ENCODE measurements at regions not wholly inside any gene's neighbourhood (a gene's known extent, or its start where the extent isn't known, plus 50 kb on each side); places are given as distances from the start of the nearest gene placed in this dataset.
"Not testable (repeated sequence)": the region's sequence is repeated elsewhere in the genome, so short reads cannot be mapped to it uniquely, and the experiment has no call there.

DNA sequence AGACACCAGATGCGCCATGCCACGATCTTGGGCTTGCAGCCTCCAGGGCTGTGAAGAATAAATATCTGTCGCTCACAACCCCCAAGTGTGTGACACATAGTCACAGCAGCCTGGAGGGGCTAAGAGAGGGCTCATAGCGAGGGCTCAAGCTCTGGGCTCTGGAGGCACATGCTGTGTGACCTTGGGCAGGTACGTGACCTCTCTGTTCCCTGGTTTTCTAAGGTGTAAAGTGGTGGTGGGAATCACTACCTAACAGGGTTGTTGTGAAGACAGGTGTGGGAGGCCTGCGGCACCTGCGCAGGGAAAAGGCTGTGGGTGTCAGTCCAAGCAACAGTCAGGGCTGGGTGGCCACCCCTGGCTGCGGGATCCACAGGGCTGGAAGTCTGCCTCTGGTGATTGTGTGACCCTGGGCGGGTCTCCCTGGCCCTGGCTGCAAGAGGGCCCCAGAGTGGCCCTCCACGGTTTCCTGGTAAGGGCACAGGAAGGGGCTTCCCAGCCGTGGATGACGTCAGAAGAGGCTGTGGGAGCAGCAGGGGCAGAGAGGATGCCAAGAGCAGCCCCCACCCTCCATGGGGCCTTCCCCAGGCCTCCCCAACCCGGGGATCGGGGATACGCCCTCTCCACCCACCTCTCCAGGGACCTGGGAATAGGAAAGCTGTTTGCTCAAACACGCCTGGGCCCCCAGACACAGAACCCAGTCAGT is 218.8 kb upstream of the SGCG start:
- DNase-seq: no peak

DNA sequence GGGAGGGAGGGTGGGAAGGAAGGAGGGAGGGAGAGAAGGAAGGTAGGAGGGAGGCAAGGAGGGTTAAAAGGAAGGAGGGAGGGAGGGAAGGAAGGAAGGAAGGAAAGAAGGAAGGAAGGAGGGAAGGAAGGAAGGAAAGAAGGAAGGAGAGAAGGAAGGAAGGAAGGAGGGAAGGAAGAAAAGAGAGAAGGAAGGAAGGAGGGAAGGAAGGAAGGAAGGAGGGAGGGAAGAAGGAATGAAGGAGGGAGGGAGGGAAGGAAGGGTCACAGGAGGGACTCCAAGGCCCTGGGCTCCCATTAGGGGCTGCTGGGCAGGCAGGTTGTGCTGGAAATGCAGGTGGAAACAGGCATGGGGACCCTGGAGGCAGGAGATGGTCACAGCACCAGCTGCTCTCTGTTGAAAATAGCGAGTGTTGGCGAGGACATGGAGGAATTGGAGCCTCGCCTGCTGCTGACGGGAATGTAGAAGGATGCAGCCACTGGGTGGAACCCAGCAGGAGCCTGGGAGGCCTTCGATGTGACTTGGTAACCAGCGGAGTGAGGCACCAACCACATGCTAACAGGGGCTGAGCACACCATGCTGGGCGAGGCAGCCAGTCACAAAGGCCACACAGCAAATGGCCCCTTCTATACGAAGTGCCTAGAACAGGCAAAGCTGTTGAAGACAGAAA is 217.3 kb upstream of the SGCG start:
- DNase-seq: not testable (repeated sequence)

DNA sequence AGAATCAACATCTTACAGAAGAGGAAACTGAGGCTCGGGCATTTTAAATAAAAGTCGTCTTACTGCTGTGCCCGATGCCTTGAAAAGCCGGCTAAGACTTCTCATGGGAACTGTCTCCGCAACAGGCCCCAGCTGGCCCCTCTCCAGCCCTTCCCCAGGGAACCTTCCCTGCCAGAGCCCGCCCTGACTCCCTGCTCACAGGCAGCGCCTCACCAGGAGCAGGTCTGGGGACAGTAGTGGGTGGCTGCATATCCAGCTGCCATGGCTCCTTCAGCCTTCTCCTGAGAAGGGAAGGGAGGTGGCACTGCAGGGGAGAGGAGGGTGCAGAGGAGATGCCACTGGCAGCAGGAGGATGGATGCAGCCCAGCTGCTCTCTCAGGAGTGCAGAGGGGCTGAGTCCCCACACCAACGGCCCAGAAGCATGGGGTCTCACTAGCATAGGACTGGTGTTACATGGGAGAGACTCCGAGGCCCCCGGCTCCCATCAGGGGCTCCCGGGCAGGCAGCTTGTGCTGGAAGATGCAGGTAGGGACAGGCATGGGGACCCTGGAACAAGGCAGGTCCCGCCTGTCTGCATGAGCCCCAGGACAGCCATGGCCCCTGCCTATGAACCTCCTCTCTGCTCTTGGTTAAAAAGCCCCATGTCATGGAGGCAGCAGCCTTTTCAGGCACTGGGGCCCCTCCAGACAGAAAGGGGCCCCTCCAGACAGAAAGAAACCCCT is 216.4 kb upstream of the SGCG start:
- no peak for DNase-seq

DNA sequence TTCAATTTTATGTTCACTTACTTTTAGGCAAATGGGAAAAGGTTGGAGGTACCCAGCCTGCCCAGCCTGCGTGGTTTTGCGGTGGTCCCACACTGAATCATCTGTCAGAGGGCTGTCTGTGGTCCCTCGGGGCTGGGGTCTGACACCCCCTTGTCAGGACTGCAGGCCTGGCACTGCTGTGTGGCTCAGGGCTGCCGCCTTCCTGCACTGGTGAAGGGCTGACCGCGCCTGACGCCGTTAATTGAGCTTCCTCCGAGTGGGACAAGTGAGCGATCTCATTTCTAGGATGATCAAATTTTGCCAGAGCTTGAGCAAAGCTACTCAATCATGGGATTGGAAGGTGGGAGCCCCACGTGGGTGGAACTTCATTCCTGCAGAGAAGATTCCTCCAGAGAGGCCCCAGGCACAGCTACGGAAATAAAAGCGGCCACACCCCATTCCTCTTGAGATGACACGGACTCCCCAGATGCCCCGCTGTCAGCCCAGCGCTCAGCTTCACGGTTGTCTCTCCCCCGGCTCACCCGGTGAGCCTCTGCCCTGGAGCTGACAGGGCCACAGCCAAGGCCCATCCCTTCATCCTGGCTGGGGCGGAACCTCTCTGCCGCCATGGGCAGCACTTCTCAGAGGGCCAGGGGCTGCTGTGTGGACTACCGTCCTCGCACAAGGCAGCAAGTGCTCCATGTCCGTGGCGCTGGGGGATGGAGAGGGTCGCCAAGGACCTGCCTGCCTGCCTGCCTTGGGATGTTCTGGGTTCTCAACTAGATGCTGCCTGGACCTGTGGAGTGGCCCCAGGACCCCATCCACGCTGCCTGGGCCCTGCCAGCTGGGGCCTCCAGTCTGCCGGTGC is 215.5 kb upstream of the SGCG start:
- DNase-seq: peak; percentile 2

DNA sequence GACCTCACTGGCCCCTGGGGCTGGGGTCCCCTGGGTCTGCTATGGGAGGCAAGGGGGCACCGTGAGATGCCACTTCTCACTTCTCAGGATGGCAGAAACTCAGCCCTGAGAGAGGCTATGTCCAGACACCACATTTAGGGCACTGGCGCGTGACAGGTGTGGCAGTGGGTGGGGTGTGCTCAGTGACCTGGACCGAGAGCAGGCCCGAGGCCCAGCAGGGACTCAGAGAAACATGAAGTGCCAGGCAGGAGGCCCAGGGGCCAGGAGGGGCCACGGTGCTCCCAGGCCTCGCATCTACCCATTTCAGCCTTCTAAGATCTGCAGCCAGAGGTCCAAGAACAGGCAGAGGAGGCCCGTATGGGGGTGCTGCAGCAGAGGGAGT is 214.9 kb upstream of the SGCG start:
- not testable (repeated sequence) for DNase-seq

DNA sequence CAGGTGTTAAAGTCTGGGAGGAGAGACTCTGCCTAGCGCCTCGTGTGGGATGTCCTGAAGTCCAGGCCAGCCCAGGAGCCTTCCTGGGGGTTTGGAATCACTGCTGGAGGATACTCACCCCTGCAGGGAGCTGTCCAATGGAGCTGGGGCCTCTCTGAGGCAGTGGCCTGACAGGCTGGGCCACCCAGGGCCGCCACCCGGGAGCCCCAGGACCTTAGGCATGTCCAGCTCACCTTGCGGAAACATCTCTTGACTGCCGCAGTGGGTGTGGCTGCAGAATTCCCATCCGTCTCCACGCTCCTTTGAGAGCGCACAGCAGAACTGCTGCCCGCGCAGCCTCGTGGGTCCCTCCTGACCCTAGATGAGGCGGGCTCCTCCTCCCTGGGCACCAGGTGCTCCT is 214.0 kb upstream of the SGCG start:
- DNase-seq: not testable (repeated sequence)

DNA sequence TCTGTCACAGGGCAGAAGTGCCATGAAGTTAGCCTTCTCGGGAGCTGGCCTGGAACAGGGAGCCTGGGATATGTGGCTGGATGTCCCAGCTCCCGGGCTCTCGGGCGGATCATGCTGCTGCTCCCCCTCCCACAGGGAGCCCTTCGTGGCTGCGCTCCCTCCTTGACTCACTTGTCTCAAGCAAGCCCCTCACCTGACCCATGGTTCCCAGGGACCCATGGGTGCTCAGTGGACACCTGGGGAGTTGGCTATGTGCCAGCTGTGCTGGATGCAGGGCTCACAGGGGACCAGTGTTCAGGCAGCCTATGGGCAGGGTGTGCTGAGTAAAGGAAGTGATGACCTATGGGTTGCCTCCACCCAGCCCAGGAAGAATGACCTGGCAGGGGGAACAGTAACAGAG is 213.1 kb upstream of the SGCG start:
- DNase-seq: no peak

DNA sequence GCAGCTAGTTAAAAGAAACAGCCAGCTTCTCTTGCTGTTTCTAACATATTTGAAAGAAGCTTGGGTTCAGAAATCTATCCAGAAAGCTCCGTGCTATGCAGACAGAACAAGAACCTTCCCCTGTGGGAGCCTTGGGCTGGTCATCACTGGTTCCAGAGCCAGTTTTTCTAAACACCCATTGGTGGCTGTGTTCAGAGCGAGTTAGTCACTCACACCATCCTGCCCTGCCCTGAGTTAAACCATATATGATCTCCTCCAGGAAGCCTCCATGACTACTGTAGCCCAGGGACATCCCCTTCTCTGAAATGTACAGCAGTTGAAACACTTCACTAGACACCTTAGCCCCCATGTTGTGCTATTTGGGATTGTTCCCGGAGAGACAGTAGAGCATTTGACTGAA is 200.8 kb upstream of the SGCG start:
- no peak for DNase-seq

DNA sequence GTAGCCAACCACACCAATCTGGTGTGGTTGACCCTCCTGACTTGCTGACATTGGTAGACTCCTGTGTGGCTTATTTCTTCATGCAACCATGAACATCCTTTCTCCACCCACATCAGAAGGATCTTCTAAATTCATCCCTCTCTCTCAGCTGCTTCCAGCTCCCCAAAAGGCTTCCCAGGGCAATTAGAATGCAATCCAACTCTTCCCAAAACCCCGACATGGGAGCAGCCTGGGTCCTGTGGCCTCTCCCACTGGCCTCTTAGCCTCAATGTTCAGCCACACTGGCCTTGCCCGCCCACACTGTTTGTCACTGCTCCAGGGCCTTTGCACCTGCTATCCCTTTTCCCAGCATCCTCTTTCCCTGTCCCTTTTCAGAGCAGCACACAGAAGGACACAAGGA is 199.8 kb upstream of the SGCG start:
- DNase-seq: no peak

DNA sequence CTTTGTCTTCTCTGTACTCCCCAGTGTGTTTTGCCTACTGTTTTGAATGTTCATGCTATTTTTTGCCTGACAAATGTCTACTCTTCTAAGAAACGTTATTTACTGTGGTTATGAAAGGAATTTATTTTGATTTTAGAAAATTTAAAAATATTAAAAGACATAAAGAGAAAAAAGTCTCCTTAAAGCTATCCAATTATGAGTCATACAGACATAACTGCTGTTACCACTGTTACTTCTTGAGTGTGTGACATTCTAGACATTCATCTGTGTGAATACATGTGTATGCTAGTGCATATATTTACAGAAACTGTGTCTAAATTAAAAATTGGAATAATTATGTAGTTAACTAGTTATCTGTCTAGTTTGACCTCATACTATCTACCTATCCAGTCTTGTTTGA is 187.6 kb upstream of the SGCG start:
- no peak for DNase-seq

DNA sequence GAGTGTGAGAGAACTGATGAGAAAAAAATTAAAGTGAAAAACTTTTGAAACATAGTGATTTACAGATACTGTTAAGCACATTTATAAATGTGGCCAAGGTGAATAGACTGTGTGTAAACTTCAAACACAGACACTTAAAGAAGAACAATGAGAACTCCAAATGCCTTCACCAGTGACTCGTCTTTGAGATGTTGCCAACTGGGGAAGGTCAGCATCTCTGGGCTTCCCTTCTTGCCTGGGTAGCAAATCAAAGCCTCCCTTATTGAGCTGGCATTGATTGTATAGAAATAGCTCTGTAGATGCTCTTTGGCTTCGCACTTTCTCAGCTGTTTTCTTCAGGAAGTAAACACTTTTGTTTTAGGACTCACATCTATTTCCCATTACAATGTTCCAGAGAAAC is 177.3 kb upstream of the SGCG start:
- DNase-seq: no peak

DNA sequence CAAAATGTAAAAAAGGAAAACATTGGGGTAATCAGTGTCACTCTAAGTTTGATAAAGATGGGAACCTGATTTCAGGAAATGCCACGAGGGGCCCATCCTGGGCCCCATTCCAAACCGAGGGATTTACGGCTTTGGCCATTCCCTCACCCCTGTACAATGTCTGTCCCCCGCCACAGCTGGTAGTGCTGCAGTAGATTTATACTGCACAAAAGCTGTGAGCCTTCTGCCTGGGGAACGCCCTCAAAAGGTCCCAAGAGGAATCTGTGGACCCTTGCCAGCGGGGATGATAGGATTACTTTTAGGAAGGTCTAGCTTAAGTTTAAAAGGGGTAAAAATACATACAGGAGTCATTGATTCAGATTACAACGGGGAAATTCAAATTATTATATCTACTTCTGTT is 173.4 kb upstream of the SGCG start:
- peak; percentile 36 for DNase-seq

DNA sequence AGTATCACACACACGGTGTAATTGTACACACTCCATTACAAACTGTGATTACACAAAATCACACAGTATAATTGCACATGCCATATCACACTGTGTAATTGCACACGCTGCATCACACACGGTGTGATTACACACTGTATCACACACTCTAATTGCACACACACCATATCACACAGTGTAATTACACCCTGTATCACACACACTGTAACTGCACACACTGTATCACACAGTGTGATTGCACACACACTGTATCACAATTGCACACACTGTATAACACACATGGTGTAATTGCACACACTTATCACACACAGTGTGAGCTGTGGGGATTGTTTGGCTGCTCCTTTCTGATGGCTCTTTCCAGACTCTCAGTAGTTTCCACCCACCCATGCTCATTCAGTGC is 162.6 kb upstream of the SGCG start:
- no peak for DNase-seq

DNA sequence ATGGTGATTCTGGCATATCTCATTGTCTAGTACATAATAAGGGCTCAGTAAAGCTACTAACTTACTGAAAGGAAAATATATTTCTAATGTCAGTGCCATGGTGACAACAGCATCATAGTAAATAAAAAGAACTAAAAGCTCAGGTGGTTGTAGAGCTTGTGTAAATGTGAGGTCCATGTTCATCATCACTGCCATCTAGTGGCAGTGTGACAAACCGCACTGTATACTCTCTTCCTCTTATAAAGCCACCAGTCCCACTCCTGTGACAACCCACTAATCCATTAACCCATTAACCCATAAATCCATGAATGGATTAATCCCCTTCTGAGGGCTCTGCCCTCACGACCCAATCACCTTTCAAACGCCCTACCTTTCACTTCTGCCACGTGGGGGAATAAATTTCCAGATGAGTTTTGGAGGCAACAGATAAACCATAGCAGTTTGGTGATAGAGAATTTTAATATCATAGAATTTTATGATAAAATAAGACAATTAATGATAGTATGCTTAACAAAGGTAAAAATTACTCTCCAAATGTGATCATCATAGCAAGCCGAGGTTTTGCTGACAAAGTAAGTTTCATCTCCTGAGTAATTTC is 160.4 kb upstream of the SGCG start:
- DNase-seq: peak; percentile 48

DNA sequence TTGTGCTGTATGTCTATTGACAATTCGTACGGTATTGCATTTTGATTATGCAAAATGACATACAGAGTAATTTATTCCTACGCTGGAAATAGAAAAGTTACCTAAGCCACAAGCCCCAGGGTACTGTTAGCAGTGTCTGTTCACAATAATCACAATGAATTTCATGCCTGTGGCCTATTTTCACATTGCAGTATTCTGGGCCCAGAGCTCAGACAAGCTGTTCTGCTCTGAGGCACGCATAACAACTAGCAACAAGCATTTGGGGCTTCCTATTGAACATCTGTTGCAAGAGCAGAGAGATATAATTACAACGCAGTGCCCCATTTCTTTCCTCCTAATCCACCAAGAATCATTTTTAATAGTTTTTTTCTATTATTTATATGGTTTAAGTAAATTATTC is 158.9 kb upstream of the SGCG start:
- no peak for DNase-seq

DNA sequence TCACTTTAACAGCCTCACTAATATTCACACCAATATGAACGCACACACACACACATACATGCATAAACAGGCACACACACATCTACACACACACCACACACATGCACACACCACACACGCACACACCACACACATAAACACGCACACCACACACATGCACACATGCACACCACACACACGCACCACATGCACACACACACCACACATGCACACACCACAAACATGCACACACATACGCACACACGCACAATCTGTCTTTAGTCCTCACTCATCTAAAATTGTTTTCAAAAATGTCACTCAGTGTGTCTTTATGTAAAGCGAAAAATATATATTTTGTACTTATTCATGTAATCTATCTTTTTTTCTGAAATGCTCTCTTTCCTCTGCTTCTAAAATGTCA is 158.1 kb upstream of the SGCG start:
- DNase-seq: no peak

DNA sequence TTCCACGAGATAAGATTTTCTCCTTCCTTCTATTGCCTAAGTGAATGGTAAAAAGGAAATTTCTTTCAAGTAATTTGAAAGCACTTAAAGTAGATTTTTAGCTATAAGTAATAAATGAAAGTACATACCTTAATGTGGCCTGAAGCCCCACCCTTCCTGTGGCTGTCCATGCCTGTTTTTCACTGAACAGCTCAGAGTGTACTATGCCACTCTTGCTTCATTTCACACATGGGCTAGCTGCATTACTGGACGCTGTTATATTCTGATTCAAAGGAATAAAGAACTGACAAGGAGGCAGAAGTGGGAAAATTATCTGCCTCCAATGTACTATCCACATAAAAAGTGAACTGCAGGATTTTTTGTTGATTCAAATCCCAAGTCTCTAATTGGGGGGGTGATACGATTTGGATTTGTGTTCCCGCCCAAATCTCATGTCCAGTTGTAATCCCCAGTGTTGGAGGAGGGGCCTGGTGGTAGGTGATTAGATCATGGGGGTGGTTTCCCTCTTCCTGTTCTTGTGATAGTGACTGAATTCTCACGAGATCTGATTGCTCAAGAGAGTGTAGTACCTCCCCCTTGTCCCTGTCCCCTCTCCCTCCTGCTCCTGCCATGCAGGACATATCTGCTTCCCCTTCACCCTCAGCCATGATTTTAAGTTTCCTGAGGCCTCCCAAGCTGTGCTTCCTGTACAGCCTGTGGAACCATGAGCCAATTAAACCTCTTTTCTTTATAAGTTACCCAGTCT is 154.7 kb upstream of the SGCG start:
- no peak for DNase-seq

DNA sequence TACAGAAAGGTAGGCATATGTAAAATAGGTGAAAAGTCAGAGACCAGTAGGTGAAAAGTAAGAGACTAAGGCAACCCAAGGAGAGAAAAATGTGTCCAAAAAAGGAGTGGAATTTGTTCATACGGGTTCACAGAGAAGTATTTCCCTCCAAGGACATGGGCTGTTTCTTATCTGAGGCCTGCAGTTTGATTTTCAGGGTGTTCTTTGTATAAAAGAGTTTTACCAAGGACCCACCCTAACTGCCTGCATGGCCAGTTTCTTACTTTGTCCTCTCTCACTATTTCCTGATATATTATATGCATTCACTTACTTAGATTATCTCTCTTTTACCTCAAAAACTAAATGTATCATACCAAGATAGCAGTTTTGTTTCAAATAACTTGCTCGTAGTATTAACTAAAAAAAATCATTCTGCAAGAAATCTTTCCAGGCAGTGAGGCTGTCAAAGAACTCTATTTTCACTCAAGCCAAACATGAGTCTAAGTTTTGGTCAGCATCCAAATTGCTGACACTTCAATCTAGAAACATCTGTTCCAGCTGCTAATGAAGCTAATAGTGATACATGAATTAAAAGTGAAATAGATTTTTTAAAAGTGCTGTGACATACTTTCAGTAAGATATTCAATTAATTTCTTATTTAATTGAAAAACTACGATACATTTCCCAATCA is 141.4 kb upstream of the SGCG start:
- no peak for DNase-seq

DNA sequence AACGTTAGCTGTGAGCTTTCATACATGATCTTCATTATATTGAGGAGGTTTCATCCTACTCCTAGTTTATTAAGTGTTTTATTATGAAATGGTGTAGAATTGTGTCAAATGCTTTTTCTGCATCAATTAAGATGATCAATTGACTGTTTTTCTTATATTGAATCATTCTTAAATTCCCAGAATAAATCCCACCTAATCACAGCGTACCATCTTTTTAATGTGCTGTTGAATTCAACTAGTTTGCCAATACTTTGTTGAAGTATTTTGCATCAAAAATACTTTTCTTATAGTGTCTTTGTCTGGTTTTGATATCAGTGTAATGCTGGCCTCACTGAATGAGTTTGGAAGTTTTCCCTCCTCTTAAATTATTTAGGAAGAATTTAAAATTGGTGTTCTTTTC is 138.6 kb upstream of the SGCG start:
- DNase-seq: no peak

DNA sequence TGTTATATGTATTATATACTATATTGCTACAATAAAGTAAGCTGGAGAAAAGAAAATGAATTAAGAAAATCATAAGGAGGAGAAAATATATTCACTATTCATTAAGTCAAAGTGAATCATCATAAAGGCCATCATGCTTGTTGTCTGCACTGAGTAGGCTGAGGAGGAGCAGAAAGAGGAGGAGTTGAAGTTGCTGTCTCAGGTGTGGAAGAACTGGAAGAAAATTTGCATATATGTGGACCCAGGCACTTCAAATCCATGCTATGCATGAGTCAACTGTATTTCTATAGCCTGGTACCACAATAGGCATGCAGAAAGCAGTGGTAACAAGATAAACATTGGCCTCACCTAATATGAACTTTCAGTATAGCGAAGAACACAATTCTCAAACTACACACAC is 135.9 kb upstream of the SGCG start:
- DNase-seq: no peak

DNA sequence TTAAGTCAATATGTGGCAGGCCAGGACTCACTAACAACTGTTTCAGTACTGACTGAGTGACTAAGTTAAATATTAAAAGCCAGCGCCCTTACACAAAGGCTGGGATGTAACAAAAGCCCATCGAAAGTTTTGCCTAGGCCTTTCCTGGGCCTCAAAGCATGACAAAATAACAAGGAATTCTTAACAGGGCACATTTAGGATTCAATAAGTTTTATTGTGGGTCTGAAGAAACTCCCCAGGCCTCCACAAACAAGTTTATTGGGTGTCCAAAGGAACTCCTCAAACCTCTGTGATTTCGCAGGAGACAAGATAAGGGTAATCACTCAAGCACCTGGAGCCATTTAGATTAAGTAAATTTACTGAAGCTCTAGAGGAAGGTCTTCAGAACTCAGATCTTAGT is 130.7 kb upstream of the SGCG start:
- no peak for DNase-seq

DNA sequence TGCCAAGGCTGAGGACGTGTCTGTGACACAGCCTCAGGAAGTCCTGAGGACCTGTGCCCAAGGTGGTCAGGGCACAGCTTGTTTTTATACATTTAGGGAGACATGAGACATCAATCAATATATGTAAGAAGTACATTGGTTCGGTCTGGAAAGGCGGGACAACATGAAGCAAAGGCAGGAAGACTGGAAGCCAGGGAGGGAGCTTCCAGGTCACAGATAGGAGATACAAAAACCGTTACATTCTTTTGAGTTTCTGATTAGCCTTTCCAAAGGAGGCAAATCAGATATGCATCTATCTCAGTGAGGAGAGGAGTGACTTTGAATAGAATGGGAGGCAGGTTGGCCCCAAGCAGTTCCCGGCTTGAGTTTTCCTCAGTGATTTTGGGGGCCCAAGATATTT is 127.1 kb upstream of the SGCG start:
- not testable (repeated sequence) for DNase-seq
